ENCODE measurements at regions not wholly inside any gene's neighbourhood (a gene's known extent, or its start where the extent isn't known, plus 50 kb on each side); places are given as distances from the start of the nearest gene placed in this dataset.
A peak's percentile ranks its signal among the peaks of the same experiment; 100 is the strongest.

- TF ChIP-seq ZNF672 (CRISPR knock-in tag; IDR thresholded peaks at IDR 0.05) (no peak), ZNF331 (CRISPR knock-in tag; IDR thresholded peaks at IDR 0.05) (peak; percentile 56; the same call in 1 of the 2 replicates), JUN (CRISPR knock-in tag; IDR thresholded peaks at IDR 0.05) (peak; percentile 87), ZBTB21 (CRISPR knock-in tag; IDR thresholded peaks at IDR 0.05) (peak; percentile 30; the same call in 1 of the 2 replicates), ZMAT3 (CRISPR knock-in tag; conservative IDR thresholded peaks at IDR 0.05) (peak; percentile 71), NFKBIZ (CRISPR knock-in tag; IDR thresholded peaks at IDR 0.05) (peak; percentile 69; the same call in 1 of the 2 replicates), TFAP4 (IDR thresholded peaks at IDR 0.05; ENCODE audit: borderline replicate concordance, low read depth) (peak; percentile 99), KLF12 (CRISPR knock-in tag; IDR thresholded peaks at IDR 0.05; ENCODE audit: borderline replicate concordance) (no peak), MIXL1 (CRISPR knock-in tag; IDR thresholded peaks at IDR 0.05) (peak; percentile 88; the same call in 1 of the 2 replicates), ZNF253 (CRISPR knock-in tag; IDR thresholded peaks at IDR 0.05; ENCODE audit: borderline replicate concordance) (no peak), U2AF2 (IDR thresholded peaks at IDR 0.05; ENCODE audit: low read depth, low read length) (no peak), HINFP (CRISPR knock-in tag; IDR thresholded peaks at IDR 0.05; ENCODE audit: low read depth) (0 out of 2 replicates have a peak, but pooled peaks have one; percentile 37), ZNF530 (CRISPR knock-in tag; IDR thresholded peaks at IDR 0.05; ENCODE audit: low read depth) (no peak), MED1 (CRISPR knock-in tag; IDR thresholded peaks at IDR 0.05) (peak; percentile 100), NCOA1 (CRISPR knock-in tag; IDR thresholded peaks at IDR 0.05) (0 out of 2 replicates have a peak, but pooled peaks have one; percentile 43), CREBL2 (CRISPR knock-in tag; IDR thresholded peaks at IDR 0.05; ENCODE audit: borderline replicate concordance) (no peak), THAP9 (CRISPR knock-in tag; IDR thresholded peaks at IDR 0.05; ENCODE audit: borderline replicate concordance) (no peak), EHMT2 (IDR thresholded peaks at IDR 0.05; ENCODE audit: borderline replicate concordance, low read depth, low read length) (no peak), MBD4 (IDR thresholded peaks at IDR 0.05; ENCODE audit: borderline replicate concordance, low read length) (no peak), ZNF362 (CRISPR knock-in tag; IDR thresholded peaks at IDR 0.05; ENCODE audit: borderline replicate concordance) (peak; percentile 75; the same call in 1 of the 2 replicates), KDM1A (CRISPR knock-in tag; IDR thresholded peaks at IDR 0.05) (peak; percentile 77), ZNF3 (CRISPR knock-in tag; IDR thresholded peaks at IDR 0.05) (no peak), SMAD9 (CRISPR knock-in tag; IDR thresholded peaks at IDR 0.05) (no peak), ELF1 (CRISPR knock-in tag; IDR thresholded peaks at IDR 0.05) (no peak; the same call in 1 of the 2 replicates)
These were observed 150.0 kb downstream of the TOMM20 start (continued) for GRCh38 chr1:234978397-234979295.
